RCC 7860 (cell line): ENCODE measurements at regions not wholly inside any gene's neighbourhood (a gene's known extent, or its start where the extent isn't known, plus 50 kb on each side); places are given as distances from the start of the nearest gene placed in this dataset.
A peak's percentile ranks its signal among the peaks of the same experiment; 100 is the strongest.

Experiments
- DNase-seq: peaks from one replicate; pipeline ENCODE4 v3.0.0-alpha.2; 2015; ENCODE audit warnings: low spot score
- FAIRE-seq: peaks from 2 replicates; lab custom pipeline; 2012; peaks lifted over from hg19 to GRCh38; lab: Jason Lieb, UNC

DNA sequence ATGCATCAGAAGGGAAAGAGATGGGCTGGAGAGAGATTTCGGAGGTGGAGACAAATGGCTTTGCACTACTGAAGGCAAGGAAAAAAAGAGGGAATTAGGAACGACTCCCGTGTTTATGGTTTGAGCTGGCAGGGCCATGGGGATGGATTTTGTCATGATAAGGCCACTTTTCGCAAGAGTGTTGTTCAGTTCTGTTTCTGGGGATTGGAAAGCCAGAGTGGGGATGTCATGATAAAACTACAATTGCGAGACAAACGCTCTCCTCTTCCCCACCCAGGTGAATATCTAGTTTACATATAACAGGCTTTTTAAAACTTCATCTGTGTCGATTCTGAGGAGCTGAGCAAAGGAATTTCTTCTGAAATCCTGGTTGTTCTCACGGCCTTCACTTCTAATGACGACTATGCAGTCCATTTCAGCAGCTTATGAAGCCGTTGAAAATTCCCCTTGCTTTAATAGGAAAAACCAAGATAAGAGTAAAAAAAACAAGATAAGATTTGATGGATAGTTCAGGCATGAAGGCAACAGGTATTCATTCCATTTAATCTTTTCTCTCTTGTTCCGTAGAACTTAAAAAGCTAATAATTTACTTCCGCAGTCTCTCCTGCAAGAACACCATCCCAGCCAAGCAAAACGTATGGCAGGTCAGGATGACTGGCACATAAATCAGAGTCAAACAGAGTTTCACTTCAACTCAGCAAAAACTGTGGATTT is 245.6 kb upstream of the PITRM1 start:
- FAIRE-seq (peak; percentile 73), DNase-seq (peak; percentile 54)

- FAIRE-seq (no peak), DNase-seq (no peak)
Observed at GRCh38 chr10:3417096-3417495, 244.5 kb upstream of the PITRM1 start.

GRCh38 chr10:3415878-3416605 is 243.5 kb upstream of the PITRM1 start:
- FAIRE-seq (no peak), DNase-seq (no peak)

GRCh38 chr10:3415038-3415736 is 242.6 kb upstream of the PITRM1 start:
- no peak for DNase-seq
- no peak for FAIRE-seq

GRCh38 chr10:3414667-3415023 is 242.1 kb upstream of the PITRM1 start:
- no peak for DNase-seq

DNA sequence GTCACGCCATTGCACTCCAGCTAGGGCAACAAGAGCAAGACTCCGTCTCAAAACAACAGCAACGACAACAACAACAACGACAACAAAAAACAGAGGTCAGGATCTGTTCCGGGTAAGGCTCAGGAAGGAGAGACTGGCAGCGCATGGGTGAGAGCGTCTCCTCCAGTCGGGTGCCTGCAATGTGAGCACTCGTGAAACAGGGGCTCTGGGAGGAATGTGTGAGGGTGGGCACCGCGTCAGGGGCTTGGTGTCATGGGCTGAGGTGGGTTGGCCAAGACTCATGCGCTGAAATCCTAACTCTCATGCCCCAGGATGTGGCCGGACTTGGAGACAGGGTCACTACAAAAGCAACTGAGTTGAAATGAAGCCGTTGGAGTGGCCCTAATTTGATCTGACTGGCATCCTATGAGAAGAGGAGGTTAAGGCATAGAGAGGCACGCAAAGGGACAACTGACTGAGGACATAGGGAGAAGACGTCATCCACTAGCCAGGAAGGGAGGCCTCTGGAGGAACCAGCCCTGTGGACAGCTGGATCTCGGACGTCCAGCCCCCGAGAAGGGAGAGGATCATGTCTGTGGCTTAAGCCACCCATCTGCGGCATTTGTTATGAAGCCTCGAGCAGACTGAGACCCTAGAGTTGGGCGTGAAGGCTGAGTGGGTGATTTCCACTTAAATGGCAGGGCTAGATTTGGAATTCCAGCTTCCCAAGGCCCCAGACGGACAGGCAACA is 241.5 kb upstream of the PITRM1 start:
- DNase-seq (no peak), FAIRE-seq (no peak)

More at GRCh38 chr10:3414667-3415023, 242.1 kb upstream of the PITRM1 start:
- no peak for FAIRE-seq

GRCh38 chr10:3412646-3413045 is 240.1 kb upstream of the PITRM1 start:
- no peak for DNase-seq
- no peak for FAIRE-seq

DNA sequence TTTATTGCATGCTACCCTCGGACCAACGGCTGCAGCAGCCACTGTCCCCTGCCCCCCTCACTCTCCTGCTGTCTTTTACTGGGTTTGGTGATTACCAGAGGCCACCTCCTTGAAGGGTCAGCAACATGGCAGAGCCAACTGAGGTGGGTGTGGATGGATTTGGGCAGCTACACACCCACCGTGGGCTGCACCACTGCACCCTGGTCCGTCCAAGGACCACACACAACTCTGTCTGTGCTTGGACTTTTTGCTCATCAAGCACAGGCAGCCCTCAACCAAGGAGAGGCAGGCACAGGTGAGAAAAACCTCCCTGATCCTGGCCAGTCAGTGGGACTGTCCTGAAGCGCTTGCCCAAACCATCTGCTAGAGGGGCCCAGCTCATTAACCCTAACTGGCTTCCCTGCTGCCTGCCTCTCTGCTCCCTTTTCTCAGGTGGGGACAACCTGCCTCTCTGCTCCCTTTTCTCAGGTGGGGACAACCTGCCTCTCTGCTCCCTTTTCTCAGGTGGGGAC is 239.5 kb upstream of the PITRM1 start:
- FAIRE-seq (no peak), DNase-seq (no peak)

- FAIRE-seq, result no peak
- no peak for DNase-seq
Observed at GRCh38 chr10:3411044-3411443, 238.5 kb upstream of the PITRM1 start.

GRCh38 chr10:3409928-3410327 is 237.3 kb upstream of the PITRM1 start:
- no peak for FAIRE-seq
- no peak for DNase-seq

DNA sequence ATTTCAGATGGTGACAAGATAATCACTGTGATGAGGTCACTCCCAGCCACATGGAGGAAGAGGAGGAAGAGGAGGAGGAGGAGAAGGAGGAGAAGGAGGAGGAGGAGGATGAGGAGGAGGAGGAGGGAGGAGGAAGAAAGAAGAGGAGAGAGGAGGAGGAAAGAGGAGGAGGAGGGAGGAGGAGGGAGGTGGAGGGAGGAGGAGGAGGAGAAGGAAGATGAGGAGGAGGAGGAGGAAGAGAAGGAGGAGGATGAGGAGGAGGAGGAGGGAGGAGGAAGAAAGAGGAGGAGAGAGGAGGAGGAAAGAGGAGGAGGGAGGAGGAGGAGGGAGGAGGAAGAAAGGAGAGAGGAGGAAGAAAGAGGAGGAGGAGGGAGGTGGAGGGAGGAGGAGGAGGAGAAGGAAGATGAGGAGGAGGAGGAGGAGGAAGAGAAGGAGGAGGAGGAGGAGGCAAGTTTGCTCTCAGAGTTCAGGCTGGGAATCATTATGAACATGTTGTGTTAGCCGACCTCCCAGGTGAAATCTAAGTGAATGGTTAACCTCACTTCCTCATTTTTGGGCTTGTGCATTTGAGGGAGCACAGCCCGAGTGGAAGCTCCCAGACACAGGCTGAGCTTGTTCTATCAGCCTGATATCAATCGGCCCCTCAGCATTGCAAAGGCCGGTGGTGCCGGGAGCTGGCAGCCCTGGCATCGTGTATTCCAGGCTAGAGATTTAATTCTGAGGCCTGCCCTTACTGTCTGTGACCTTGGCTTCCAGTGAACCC is 236.2 kb upstream of the PITRM1 start:
- FAIRE-seq (no peak), DNase-seq (no peak)

- no peak for DNase-seq
Observed at GRCh38 chr10:3407208-3407607, 234.6 kb upstream of the PITRM1 start.

GRCh38 chr10:3406556-3406955 is 234.0 kb upstream of the PITRM1 start:
- DNase-seq (no peak), FAIRE-seq (no peak)

More at GRCh38 chr10:3407208-3407607, 234.6 kb upstream of the PITRM1 start:
- FAIRE-seq, result no peak

DNA sequence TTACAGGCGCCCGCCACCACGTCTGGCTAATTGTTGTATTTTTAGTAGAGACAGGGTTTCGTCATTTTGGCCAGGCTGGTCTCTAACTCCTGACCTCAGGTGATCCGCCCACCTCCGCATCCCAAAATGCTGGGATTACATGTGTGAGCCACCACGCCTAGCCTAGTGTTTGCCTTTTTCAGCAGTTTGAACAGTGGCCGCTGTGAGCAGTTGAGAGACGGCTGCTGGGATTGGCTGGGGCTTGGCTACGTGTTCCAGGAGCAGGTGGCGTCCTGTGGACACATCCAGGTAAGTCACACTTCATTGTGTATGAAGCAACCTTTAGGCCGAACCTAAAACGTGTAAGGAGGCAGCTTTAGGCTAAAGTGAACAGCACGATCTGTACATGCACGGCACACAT is 231.8 kb upstream of the PITRM1 start:
- FAIRE-seq, result no peak
- no peak for DNase-seq

DNA sequence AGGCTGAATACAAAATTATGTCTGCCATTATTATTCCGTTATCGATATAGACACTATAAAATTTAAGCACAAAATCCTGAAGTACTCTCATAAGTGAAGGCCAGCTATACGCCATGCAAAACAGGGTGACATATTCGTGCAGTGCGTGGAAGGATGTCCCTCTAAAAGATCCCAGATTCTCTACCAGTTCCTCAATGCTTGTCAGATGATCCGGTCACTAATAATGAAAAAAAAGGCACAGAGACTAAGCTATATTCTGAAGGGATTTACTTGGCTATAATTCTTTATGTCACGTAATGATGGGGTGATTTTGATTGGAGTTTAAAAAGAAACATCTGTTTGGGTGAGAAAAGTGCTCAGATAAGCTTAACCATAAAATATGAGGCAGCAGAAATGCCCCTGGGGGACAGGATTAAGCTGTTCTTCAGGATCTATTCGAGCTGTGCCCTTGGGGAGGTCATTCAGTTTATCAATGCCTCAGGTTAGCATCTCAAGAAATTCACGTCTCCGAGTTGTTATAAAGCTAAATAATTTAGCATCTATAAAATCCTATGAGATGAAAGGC is 229.7 kb upstream of the PITRM1 start:
- FAIRE-seq (no peak), DNase-seq (no peak)

DNA sequence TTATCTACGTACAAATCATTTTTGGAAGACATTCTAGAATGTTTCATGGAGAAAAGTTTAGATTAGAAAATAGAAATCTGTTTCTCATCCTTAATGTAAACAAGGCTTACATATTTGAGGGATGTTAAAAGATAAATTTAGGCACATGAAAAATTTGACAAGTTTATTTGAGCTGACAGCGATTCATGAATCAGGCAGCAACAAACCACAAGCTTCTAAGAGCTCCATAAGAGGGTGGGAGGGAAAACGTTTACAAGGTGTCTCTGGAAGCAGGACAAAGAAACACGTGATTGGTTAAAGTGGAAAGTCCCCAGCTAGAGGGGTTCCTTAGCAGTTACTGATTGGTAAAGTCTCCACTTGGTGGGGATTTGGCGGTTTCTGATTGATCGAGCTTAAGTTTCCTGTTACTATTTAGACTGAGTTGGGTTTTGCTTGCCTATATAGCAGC is 228.9 kb upstream of the PITRM1 start:
- DNase-seq, result peak; percentile 60
- peak; percentile 78 for FAIRE-seq

GRCh38 chr10:3400348-3400747 is 227.8 kb upstream of the PITRM1 start:
- FAIRE-seq, result no peak
- DNase-seq, result no peak

DNA sequence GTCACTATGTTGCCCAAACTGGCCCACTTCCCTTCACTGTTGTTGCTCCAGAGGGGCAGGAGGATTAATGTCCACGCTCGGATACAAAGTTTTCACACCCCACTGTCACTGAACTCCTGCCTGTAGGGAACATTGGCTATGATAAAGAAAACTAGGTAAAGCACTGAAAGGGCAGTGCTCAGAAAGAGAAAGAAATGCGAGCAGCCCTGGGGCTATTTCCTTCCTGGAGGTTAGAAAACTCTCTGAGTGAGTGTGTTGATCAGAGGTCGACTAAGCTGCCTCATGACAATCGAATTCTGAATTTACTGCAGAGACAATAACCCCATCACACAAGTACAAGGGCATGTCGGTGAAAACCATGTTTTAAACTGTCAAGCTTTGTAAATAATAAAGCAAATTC is 227.2 kb upstream of the PITRM1 start:
- DNase-seq, result no peak
- no peak for FAIRE-seq

- FAIRE-seq, result no peak
- DNase-seq, result no peak
Observed at GRCh38 chr10:3398825-3399646, 226.5 kb upstream of the PITRM1 start.
